DMS 273 treated with DMSO at 0.1 percent for 48 hours (cell line): ENCODE measurements at regions not wholly inside any gene's neighbourhood (a gene's known extent, or its start where the extent isn't known, plus 50 kb on each side); places are given as distances from the start of the nearest gene placed in this dataset.
A peak's percentile ranks its signal among the peaks of the same experiment; 100 is the strongest.
"Not testable (repeated sequence)": the region's sequence is repeated elsewhere in the genome, so short reads cannot be mapped to it uniquely, and the experiment has no call there.

ENCODE experiments used
- DNase-seq: peaks from one replicate; lab custom pipeline; 2025; lab: John Stamatoyannopoulos, UW

DNA sequence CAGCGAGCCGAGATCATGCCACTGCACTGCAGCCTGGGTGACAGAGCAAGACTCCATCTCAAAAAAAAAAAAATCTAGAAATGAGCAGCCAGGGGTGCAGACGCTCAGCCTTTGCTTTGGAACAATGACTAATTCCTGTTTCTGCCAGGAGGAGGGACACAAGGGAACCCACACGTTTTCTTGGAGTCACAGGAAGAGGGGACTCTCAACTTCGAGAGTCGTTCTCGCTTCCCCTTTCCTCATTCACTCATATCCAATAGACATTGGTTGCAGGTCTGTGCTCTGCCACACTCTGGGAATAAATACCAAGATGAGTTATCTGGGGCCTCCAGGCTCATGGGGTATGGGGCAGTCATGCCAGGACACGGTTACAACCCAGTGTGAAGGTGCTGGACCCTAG, 91.5 kb upstream of the RREB1 start:
- no peak for DNase-seq

DNA sequence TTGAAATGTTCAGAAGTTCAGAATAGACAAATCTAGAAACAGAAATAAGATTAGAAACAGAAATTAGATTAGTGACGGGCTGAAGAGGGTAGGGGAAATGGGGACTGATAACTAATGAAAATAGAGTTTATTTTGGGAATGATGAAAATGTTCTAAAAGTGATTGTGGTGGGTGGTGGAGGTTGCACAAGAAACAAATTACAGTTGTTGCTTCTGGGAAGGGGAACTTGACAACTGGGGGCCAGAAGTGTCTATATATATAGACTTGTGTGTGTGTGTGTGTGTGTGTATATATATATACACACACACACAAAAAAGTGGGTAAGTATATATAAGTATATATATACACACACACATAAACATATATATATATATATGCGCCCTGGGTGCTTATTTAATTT, 86.5 kb upstream of the RREB1 start:
- DNase-seq: no peak

GRCh38 chr6:7025861-7026260, 81.9 kb upstream of the RREB1 start:
- DNase-seq: no peak

GRCh38 chr6:7028963-7029362, 78.8 kb upstream of the RREB1 start:
- not testable (repeated sequence) for DNase-seq

- DNase-seq: not testable (repeated sequence)
Measured at GRCh38 chr6:7030968-7031367, 76.8 kb upstream of the RREB1 start.

GRCh38 chr6:7033202-7033601, 74.6 kb upstream of the RREB1 start:
- no peak for DNase-seq

DNA sequence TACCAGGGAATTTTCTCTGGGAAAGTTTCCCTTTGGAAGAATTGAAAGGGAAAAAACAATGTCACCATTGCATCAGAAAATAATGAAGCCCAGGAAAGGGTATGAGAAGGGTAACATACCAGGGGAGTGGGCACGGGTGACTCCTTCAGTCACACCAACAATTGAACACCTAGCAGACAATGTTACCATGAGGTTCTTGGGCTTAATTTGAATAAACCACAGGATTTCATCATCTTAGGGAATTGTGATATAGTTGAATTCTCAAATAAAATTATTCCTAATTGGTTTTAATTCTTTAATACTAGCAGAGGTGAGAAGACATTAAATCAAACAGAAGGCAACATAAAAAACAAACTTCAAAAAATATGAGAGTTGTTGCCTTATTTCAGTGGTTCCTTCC, 73.7 kb upstream of the RREB1 start:
- DNase-seq: no peak

- no peak for DNase-seq
Measured at GRCh38 chr6:7035837-7036249, 71.9 kb upstream of the RREB1 start.

DNA sequence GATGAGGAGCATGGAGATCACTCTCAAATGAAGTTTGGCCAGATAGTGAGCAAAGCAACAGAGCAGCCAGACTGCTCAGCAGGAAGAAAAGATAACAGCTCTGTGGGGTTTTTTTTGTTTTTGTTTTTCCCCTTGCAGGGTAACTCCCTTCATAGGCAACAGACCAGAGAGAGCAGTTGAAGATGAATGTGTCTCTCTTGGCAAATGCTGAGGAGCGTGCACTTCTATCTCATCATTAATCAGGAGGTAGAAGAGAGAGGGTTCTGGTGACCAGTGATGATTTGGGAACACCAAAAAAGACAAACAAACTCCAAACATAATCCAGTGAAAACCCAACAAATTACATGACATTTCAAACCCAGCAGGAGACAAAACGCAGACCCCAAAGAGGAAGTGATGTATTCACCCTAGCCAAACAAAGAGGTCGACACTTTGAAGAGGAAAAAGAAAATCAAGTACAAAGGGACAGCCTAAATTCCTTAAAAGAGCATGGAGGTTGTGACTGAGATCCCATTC, 66.2 kb upstream of the RREB1 start:
- DNase-seq: no peak

GRCh38 chr6:7042056-7042653, 65.6 kb upstream of the RREB1 start:
- DNase-seq: no peak

DNA sequence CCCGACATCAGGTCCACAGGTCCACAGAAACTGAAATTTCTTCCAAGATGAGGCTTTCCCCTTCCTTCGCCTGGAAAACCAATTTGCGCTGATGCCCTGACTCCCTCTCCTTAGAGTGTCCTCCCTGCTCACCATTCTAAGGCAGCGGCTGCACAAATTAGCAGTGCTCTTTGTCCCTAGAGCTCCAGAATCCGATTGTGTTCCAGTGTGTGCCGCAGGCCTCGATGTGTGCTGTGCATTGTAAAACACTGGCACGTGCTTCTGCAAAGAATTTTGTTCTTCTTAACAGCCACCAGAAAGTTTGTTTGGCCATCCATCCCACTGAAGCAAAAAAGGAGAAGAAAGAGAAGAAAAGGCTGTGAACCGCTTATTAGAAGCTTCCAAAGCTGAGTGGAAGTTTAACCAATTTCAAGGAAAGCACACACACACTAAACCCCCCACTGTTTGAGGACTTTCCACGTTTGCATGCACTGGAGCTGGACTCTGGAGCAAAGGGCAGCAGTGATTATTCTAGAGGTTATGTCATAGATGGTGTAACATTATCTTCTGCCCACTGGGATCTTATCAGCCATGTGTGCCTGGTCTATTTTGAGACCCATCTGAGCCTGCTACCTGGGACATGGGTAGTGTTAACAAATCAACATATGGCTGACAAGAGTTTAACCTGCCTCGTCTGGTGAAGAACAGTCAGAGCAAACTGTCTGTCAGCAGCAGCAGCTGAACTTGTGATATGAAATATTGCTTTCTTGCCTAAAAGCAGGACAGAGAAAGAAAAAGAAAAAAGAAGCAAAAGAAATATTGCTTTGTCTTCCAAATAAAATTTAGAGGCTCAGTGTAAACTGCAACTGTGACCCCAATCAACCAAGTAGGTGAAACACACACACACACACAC, 64.9 kb upstream of the RREB1 start:
- DNase-seq: peak; percentile 19

- DNase-seq: no peak
Measured at GRCh38 chr6:7045331-7045730, 62.4 kb upstream of the RREB1 start.

DNA sequence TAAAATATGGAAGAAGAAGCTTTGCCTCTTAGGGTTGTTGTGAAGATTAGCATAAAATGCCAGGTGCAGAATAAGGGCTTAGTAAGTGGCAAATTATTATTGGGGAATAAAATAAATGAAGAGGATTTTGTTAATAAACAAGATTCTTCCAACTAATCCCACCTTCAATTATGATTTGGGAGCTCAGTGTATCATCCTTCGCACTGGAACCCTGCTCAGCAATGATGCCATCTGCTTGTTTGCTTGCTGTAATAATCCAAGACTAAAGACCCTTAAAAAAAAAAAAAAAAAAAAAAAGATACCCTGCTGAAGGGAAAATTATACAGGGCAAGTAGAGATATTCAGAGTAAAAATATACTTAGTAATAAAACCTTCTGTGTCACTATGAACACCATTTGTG, 62.0 kb upstream of the RREB1 start:
- DNase-seq: no peak

GRCh38 chr6:7047128-7047527, 60.6 kb upstream of the RREB1 start:
- DNase-seq: no peak

GRCh38 chr6:7047966-7048365, 59.8 kb upstream of the RREB1 start:
- DNase-seq: no peak

- no peak for DNase-seq
Measured at GRCh38 chr6:7048894-7049293, 58.9 kb upstream of the RREB1 start.

GRCh38 chr6:7050004-7050403, 57.8 kb upstream of the RREB1 start:
- DNase-seq: no peak

DNA sequence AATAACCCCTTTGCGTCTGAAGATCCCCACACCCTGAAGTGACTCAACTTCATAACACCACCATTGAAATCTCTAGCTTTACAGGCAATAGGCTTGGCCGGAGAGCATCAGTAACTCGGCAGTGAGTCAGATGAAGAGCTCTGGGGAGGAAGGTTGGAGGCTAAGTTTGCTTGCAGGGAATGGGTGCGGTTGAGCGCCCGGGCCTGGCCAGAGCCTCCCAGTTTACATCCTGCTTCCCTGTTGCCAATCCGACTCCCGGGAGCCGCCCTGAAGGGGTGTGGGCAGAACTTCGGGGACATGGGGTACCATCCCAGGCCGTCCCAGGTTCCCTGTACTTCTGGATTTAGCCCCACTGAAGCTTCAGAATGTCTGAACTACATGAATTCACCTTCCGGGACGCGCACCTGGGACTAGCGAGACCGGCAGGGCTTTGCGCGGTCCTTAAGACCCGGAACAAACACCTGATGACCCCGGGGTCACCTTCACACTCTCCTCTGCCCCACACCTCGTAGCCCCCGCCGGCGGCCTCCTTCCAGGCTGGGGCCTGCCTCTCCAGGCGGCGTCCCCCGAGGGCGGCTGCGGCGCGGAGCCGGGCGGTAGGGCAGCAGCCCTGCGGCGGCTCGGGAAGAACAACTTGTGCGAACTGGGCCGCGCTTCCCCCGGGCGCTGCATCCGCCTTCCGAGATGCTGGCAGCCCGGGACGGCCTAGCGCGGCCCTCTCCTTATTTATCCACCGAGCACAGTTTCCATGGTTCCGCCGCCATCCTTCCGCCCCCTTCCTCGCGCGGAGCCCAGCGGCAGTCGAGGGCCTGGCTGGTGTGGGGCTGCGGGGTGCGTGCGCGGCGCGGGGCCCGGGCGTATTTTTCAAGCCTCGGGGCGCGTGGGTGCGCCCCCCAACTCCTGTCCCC, 56.6 kb upstream of the RREB1 start:
- no peak for DNase-seq

DNA sequence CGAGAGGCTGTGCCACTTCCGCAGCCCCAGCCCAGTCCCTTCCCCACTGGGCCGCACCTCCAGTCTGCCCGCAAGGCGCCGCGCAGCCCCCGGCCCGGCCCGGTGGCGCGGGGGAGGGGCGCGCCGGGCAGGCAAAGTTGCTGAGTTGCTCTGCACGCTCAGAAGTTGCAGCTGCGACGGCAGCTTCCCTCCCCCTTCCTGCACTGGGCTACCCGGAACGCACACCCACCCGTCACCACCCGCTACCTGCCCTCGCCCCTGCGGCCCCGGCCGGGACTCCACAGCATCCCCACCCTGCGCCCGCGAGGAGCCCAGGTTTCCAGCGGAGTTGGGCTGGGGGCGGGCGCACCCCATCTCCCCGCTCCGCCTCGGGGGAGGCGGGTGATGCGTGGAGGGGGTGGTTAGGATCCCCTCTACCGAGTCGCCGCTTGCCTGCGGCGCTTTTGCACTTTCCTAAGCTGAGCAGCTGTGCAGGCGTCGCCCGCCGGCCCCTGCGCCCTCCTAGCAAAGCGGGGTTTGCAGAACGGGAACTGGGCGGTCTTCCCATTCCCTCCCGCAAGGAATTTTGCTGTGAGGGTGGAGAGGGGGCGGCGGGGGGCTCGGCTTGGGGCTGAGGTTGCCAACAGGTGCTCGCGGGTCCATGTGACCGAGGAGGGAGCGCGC, 55.9 kb upstream of the RREB1 start:
- DNase-seq: peak; percentile 8

- DNase-seq: no peak
Measured at GRCh38 chr6:7052443-7053011, 55.2 kb upstream of the RREB1 start.

- no peak for DNase-seq
Measured at GRCh38 chr6:7053125-7053774, 54.5 kb upstream of the RREB1 start.
